ENCODE measurements at regions not wholly inside any gene's neighbourhood (a gene's known extent, or its start where the extent isn't known, plus 50 kb on each side); places are given as distances from the start of the nearest gene placed in this dataset.

GRCh38 chr3:31254483-31254882 lies 278.2 kb upstream of the STT3B start:
- no peak for DNase-seq

GRCh38 chr3:31255007-31255581 lies 277.6 kb upstream of the STT3B start:
- no peak for DNase-seq

GRCh38 chr3:31262201-31262600 lies 270.5 kb upstream of the STT3B start:
- DNase-seq = no peak

GRCh38 chr3:31263897-31264296 lies 268.8 kb upstream of the STT3B start:
- no peak for DNase-seq

GRCh38 chr3:31265646-31266428 lies 266.9 kb upstream of the STT3B start:
- peak; percentile 83 for DNase-seq

- no peak for DNase-seq
These were observed 263.9 kb upstream of the STT3B start for GRCh38 chr3:31268868-31269267.

- no peak for DNase-seq
These were observed 262.7 kb upstream of the STT3B start for GRCh38 chr3:31270010-31270409.

GRCh38 chr3:31274326-31275024 lies 258.2 kb upstream of the STT3B start:
- DNase-seq = no peak

- no peak for DNase-seq
These were observed 257.6 kb upstream of the STT3B start for GRCh38 chr3:31275038-31275572.

GRCh38 chr3:31275583-31275982 lies 257.1 kb upstream of the STT3B start:
- no peak for DNase-seq

- DNase-seq = no peak
These were observed 255.1 kb upstream of the STT3B start for GRCh38 chr3:31277582-31277981.

- no peak for DNase-seq
These were observed 254.2 kb upstream of the STT3B start for GRCh38 chr3:31278532-31278931.

GRCh38 chr3:31284776-31285175 lies 247.9 kb upstream of the STT3B start:
- DNase-seq = no peak

- DNase-seq = no peak
These were observed 246.8 kb upstream of the STT3B start for GRCh38 chr3:31285833-31286486.

- no peak for DNase-seq
These were observed 244.5 kb upstream of the STT3B start for GRCh38 chr3:31288224-31288623.

- no peak for DNase-seq
These were observed 244.1 kb upstream of the STT3B start for GRCh38 chr3:31288641-31289100.

GRCh38 chr3:31289584-31289983 lies 243.1 kb upstream of the STT3B start:
- no peak for DNase-seq

GRCh38 chr3:31290046-31290445 lies 242.7 kb upstream of the STT3B start:
- no peak for DNase-seq

- no peak for DNase-seq
These were observed 240.9 kb upstream of the STT3B start for GRCh38 chr3:31291818-31292217.

- DNase-seq = no peak
These were observed 238.1 kb upstream of the STT3B start for GRCh38 chr3:31294430-31295149.

- no peak for DNase-seq
These were observed 237.5 kb upstream of the STT3B start for GRCh38 chr3:31295150-31295765.

GRCh38 chr3:31297726-31298298 lies 234.9 kb upstream of the STT3B start:
- no peak for DNase-seq

All from inflammatory macrophage treated with lipopolysaccharide for 4 hours (primary cell).